Stomach (tissue), 8 donors: ENCODE measurements at regions not wholly inside any gene's neighbourhood (a gene's known extent, or its start where the extent isn't known, plus 50 kb on each side); places are given as distances from the start of the nearest gene placed in this dataset.

ENCODE experiments used
- DNase-seq, 2 donors: peaks; one replicate each; pipeline versions ENCODE4 v3.0.0 to v3.0.0-alpha.2; 2013 to 2019
- H3K27ac ChIP-seq, 5 donors: fragments of 200-600 bp in 4 of 5; sonication (generic) in 4 of 5; one replicate each; pipeline ENCODE4 v1.5.1; 2013 to 2019; ENCODE audit warnings: mild to moderate bottlenecking in 1 of 5, moderate library complexity in 1 of 5
- H3K27me3 ChIP-seq, 3 donors: fragments of 200-600 bp; sonication (generic); one replicate each; pipeline ENCODE4 v1.5.1; 2017 to 2019; ENCODE audit warnings: mixed run types in 1 of 3
- H3K36me3 ChIP-seq, 4 donors: fragments of 200-600 bp; sonication (generic); 1 replicate in 3 of 4; 2 replicates in 1 of 4; pipeline ENCODE4 v1.5.1; 2016 to 2019
- H3K4me1 ChIP-seq, 4 donors: fragments of 200-600 bp; sonication (generic); one replicate each; pipeline ENCODE4 v1.5.1; 2016 to 2019
- H3K4me3 ChIP-seq, 4 donors: fragments of 200-600 bp; sonication (generic) in 3 of 4; one replicate each; pipeline ENCODE4 v1.5.1; 2016 to 2019; ENCODE audit warnings: mild to moderate bottlenecking in 1 of 4
- H3K9me3 ChIP-seq, 4 donors: fragments of 200-600 bp; sonication (generic); one replicate each; pipeline ENCODE4 v1.5.1; 2016 to 2019
- CTCF ChIP-seq, 7 experiments: fragments of 450-650 bp in 4 of 7; fragments of 200-600 bp in 3 of 7; sonication (generic) in 3 of 7; IDR thresholded peaks; one replicate each; pipeline ENCODE4 v1.5.1; 2016 to 2019; ENCODE audit warnings: antibody characterized with exemption in 7 of 7, control low read depth in 2 of 7, mild to moderate bottlenecking in 1 of 7
- EP300 ChIP-seq: sonication (generic); formaldehyde crosslinking; IDR thresholded peaks from one replicate; pipeline ENCODE4 v1.6.1; 2017; ENCODE audit warnings: antibody characterized with exemption
- POLR2A ChIP-seq, 4 donors: fragments of 450-650 bp; IDR thresholded peaks; one replicate each; pipeline ENCODE4 v1.6.1; 2016; ENCODE audit warnings: antibody characterized with exemption in 4 of 4, control low read depth in 2 of 4, mild to moderate bottlenecking in 1 of 4, moderate library complexity in 1 of 4
- POLR2AphosphoS5 ChIP-seq, 3 donors: sonication (generic); formaldehyde crosslinking; IDR thresholded peaks; one replicate each; pipeline ENCODE4 v1.6.1; 2016; ENCODE audit warnings: antibody characterized with exemption in 3 of 3
- WGBS, 5 donors: extraction: QIAGEN DNeasy Blood & Tissue Kit in 3 of 5; methylation state at CpG; one replicate each; pipeline versions ENCODE4 v1.1.5 to v1.1.7; 2013 to 2018; 5-methylcytosine and 5-hydroxymethylcytosine counted together
- intact Hi-C: fragments of 100-400 bp; cut with DNase I; formaldehyde crosslinking; loops from one replicate; pipeline ENCODE4 v1.15.1; 2023; ENCODE audit warnings: low total_unique reads
- donor health status: healthy with polysubstance abuse.
- donor health status: Bipolar disorder and iron deficiency.
- donor health status: healthy.

DNA sequence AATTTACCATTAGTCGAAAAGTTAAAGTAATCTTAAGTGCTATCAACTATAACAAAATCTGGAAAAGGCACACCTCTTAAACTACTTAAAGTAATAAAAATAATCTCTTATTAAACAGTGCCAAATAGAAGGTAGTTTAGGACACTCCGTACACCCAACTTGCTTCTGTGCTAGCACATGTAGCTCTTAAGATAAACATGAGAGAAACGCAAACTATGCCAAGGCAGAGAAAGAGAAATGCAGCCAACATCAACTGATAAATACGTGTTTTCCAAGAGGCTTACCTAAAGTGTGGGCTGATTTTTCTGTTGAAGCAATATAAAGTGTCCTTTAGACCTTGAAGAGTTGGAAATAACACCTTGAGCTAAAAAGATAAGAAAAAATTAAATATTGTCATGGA is 480.6 kb upstream of the DAB2 start:
- WGBS, 5 donors = 16 to 32% (median 19%) methylated on average over 4 of the region's 4 CpGs
- H3K4me1 ChIP-seq = peaks cover 0 to 18% (median 2%) of the 10 kb centered on the region in 4 donors
- TF ChIP-seq EP300 (no peak), POLR2AphosphoS5 (IDR thresholded peaks at IDR 0.05) (peak in 2 of 3 donors; percentile 24 to 56)

DNA sequence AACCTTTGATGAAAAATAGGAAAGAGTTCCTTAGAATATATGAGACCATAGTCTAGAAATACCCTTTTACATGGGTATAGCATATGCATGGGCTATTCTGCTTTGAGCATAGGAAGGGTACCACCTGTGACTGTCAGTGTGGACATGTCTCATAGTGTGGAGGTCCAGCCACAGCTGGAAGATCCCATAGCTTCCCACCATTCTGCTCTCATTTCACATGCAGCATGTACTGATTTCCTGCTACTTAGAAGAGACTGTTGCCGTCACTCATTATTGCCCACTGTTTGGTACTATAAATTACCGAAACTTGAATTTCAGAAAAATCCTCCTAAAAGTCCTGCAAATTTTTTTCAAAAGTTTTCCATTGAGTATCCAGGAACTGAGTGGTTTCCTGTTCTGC is 477.8 kb upstream of the DAB2 start:
- H3K4me3 ChIP-seq = no peak overlapping the region
- WGBS, 5 donors = 90 to 100% (median 98%) methylated on average over 2 of the region's 2 CpGs
- DNase-seq = no peak
- TF ChIP-seq EP300 (no peak), POLR2A (IDR thresholded peaks at IDR 0.05) (no peak), POLR2AphosphoS5 (IDR thresholded peaks at IDR 0.05) (no peak), CTCF (IDR thresholded peaks at IDR 0.05) (no peak)
- no peaks in the 10 kb centered on the region for H3K9me3 ChIP-seq
- H3K27ac ChIP-seq = no peak overlapping the region
- H3K4me1 ChIP-seq = peaks cover 0 to 18% (median 2%) of the 10 kb centered on the region in 4 donors
- intact Hi-C loops = no loop called here
- H3K27me3 ChIP-seq = no peaks in the 10 kb centered on the region
- no peaks in the 10 kb centered on the region for H3K36me3 ChIP-seq

More for the DNA sequence above, 480.6 kb upstream of the DAB2 start:
- DNase-seq = peak in 1 of 2 donors; percentile 4
- no peak overlapping the region for H3K4me3 ChIP-seq
- peaks cover 0 to 9% (median 0%) of the 10 kb centered on the region in 4 donors for H3K9me3 ChIP-seq
- H3K36me3 ChIP-seq = no peaks in the 10 kb centered on the region
- H3K27ac ChIP-seq = peak overlapping the region in 1 of 5 donors; percentile 2
- no peaks in the 10 kb centered on the region for H3K27me3 ChIP-seq
- intact Hi-C loops = no loop called here

DNA sequence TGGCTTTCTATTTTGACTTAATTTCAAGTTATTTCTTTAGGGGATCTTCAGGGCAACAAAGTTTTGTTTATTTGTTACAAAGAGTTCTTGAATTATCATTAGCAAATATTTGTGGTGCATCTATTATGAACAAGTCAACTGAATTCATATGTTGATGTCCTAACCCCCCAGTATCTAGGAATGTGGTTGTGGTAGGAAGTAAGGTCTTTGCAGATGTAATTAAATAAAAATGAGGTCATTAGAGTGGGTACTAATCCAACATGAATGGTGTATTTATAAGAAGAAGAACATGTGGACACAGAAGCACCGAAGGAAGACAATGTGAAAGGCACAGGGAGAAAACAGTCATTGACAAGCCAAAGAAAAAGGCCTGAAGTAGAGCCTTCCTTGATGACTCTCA is 474.0 kb upstream of the DAB2 start:
- TF ChIP-seq CTCF (IDR thresholded peaks at IDR 0.05) (no peak), POLR2A (IDR thresholded peaks at IDR 0.05) (no peak), EP300 (no peak), POLR2AphosphoS5 (IDR thresholded peaks at IDR 0.05) (no peak)
- no peak overlapping the region for H3K27ac ChIP-seq
- no peak overlapping the region for H3K4me3 ChIP-seq
- H3K36me3 ChIP-seq = no peaks in the 10 kb centered on the region
- 75 to 92% (median 84%) methylated on average over 1 of the region's 1 CpG for WGBS, 5 donors
- H3K27me3 ChIP-seq = no peaks in the 10 kb centered on the region
- H3K4me1 ChIP-seq = no peaks in the 10 kb centered on the region
- no peak for DNase-seq
- H3K9me3 ChIP-seq = no peaks in the 10 kb centered on the region
- intact Hi-C loops = no loop called here

DNA sequence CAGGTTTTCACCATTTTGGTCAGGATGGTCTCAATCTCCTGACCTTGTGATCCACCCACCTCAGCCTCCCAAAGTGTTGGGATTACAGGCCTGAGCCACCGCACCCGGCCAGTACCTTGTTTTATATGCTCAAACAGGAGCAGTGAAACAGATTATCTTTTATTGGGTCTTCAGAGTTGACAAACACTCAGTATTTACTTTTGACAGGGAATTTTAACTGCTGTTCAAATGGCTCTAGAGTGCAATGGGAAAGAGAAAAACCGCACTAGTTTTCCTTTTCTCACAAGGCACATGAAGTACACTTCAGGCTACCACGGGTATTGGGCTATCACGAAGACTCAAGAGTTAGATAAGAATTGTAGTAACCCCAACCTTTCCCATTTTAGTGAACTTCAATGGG is 471.9 kb upstream of the DAB2 start:
- no peak for DNase-seq
- Histone ChIP-seq H3K36me3 (no peaks in the 10 kb centered on the region), H3K27me3 (no peaks in the 10 kb centered on the region), H3K9me3 (no peaks in the 10 kb centered on the region), H3K4me3 (no peak overlapping the region), H3K27ac (no peak overlapping the region), H3K4me1 (peaks cover 0 to 10% (median 5%) of the 10 kb centered on the region in 4 donors)
- WGBS, 5 donors = 39 to 62% (median 58%) methylated on average over 5 of the region's 5 CpGs
- no peak for TF ChIP-seq POLR2A (IDR thresholded peaks at IDR 0.05)
- TF ChIP-seq POLR2AphosphoS5 (IDR thresholded peaks at IDR 0.05) = no peak
- TF ChIP-seq CTCF (IDR thresholded peaks at IDR 0.05) = no peak
- no peak for TF ChIP-seq EP300
- intact Hi-C loops = no loop called here

- TF ChIP-seq POLR2A (IDR thresholded peaks at IDR 0.05) (no peak), POLR2AphosphoS5 (IDR thresholded peaks at IDR 0.05) (no peak), CTCF (IDR thresholded peaks at IDR 0.05) (no peak), EP300 (no peak)
- no peaks in the 10 kb centered on the region for H3K36me3 ChIP-seq
- intact Hi-C loops = no loop called here
- no peak overlapping the region for H3K4me3 ChIP-seq
- no peak overlapping the region for H3K27ac ChIP-seq
- H3K9me3 ChIP-seq = no peaks in the 10 kb centered on the region
- H3K4me1 ChIP-seq = peaks cover 0 to 13% (median 7%) of the 10 kb centered on the region in 4 donors
- H3K27me3 ChIP-seq = no peaks in the 10 kb centered on the region
- WGBS, 5 donors = 35 to 60% (median 47%) methylated on average over 3 of the region's 3 CpGs
- DNase-seq = no peak
Measured at GRCh38 chr5:39896104-39896503, 471.3 kb upstream of the DAB2 start.
